Peyer's patch (tissue), 4 donors: ENCODE measurements at regions not wholly inside any gene's neighbourhood (a gene's known extent, or its start where the extent isn't known, plus 50 kb on each side); places are given as distances from the start of the nearest gene placed in this dataset.

ENCODE experiments used
- DNase-seq, 3 donors: peaks; one replicate each; pipeline ENCODE4 v3.0.0-alpha.2; 2017 to 2019
- H3K27ac ChIP-seq, 4 donors: fragments of 200-600 bp; sonication (generic); one replicate each; pipeline ENCODE4 v1.5.1; 2016 to 2019
- H3K27me3 ChIP-seq, 2 donors: fragments of 200-600 bp; sonication (generic); one replicate each; pipeline ENCODE4 v1.5.1; 2019
- H3K36me3 ChIP-seq, 3 donors: fragments of 200-600 bp; sonication (generic); one replicate each; pipeline ENCODE4 v1.5.1; 2016 to 2019
- H3K4me1 ChIP-seq, 4 donors: fragments of 200-600 bp; sonication (generic); one replicate each; pipeline ENCODE4 v1.5.1; 2016 to 2019
- H3K4me3 ChIP-seq, 4 donors: fragments of 200-600 bp; sonication (generic); 1 replicate in 3 of 4; 2 replicates in 1 of 4; pipeline ENCODE4 v1.5.1; 2016 to 2019; ENCODE audit warnings: mild to moderate bottlenecking in 1 of 4
- H3K9me3 ChIP-seq, 4 donors: fragments of 200-600 bp; sonication (generic); one replicate each; pipeline ENCODE4 v1.5.1; 2016 to 2019; ENCODE audit warnings: mild to moderate bottlenecking in 1 of 4
- POLR2A ChIP-seq, 2 donors: fragments of 450-650 bp; IDR thresholded peaks; one replicate each; pipeline ENCODE4 v1.5.1; 2017; ENCODE audit warnings: antibody characterized with exemption in 2 of 2, mild to moderate bottlenecking in 2 of 2, moderate library complexity in 2 of 2
- TF ChIP-seq, protein P1 (sequence below), 6 experiments: fragments of 450-650 bp in 4 of 6; fragments of 200-600 bp in 2 of 6; sonication (generic) in 1 of 6; IDR thresholded peaks; one replicate each; pipeline ENCODE4 v1.5.1; 2017 to 2019; ENCODE audit warnings: antibody characterized with exemption in 6 of 6, mild to moderate bottlenecking in 3 of 6, moderate library complexity in 1 of 6

DNA sequence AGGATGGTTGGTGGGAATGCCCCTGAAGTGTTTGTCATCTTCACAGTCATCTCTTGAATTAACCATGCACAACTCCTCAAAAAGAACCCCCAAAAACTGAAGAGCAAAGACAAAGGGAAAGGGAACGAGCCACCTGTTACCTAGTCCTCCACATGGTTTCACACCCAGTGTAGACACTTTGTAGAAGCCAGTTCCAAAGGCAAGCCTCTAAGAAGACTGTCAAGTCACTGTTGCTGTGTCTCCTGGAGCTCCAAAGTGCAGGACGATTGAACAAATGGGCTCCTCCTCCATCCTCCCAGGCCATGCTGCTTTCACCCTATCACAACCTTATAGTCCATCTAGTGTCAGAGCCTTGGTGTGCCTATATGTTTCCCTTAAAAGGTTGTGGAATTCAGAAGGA is 277.6 kb upstream of the PRDM1 start:
- Histone ChIP-seq H3K36me3 (no peaks in the 10 kb centered on the region), H3K27me3 (no peaks in the 10 kb centered on the region), H3K9me3 (no peaks in the 10 kb centered on the region), H3K4me1 (peaks cover 0 to 6% (median 0%) of the 10 kb centered on the region in 4 donors), H3K4me3 (no peak overlapping the region), H3K27ac (peak overlapping the region in 1 of 4 donors; percentile 20)
- TF ChIP-seq, protein P1, sequence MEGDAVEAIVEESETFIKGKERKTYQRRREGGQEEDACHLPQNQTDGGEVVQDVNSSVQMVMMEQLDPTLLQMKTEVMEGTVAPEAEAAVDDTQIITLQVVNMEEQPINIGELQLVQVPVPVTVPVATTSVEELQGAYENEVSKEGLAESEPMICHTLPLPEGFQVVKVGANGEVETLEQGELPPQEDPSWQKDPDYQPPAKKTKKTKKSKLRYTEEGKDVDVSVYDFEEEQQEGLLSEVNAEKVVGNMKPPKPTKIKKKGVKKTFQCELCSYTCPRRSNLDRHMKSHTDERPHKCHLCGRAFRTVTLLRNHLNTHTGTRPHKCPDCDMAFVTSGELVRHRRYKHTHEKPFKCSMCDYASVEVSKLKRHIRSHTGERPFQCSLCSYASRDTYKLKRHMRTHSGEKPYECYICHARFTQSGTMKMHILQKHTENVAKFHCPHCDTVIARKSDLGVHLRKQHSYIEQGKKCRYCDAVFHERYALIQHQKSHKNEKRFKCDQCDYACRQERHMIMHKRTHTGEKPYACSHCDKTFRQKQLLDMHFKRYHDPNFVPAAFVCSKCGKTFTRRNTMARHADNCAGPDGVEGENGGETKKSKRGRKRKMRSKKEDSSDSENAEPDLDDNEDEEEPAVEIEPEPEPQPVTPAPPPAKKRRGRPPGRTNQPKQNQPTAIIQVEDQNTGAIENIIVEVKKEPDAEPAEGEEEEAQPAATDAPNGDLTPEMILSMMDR (IDR thresholded peaks at IDR 0.05): no peak
- TF ChIP-seq POLR2A (IDR thresholded peaks at IDR 0.05): no peak
- DNase-seq: no peak

DNA sequence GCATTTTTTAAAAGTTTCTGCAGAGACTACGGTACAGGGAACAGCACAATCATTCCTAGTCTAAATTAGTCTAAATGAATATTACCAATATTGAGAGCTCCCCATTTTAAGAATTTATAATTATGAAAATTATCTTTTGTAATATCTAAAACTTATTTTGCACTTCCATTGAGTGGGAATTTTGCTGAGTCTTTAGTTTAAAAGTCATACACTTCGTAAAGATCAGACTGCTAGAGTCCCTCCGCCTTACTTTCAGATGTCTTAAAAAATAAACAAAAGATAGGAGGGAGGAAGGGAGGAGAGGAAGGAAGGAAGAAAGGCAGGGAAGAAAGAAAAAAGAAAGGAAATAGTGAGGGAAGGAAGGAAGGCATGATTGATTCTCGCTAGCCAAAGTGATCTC is 278.2 kb upstream of the PRDM1 start:
- Histone ChIP-seq H3K27ac (no peak overlapping the region), H3K36me3 (no peaks in the 10 kb centered on the region), H3K9me3 (no peaks in the 10 kb centered on the region), H3K4me3 (no peak overlapping the region), H3K4me1 (peaks cover 0 to 6% (median 0%) of the 10 kb centered on the region in 4 donors), H3K27me3 (no peaks in the 10 kb centered on the region)
- TF ChIP-seq POLR2A (IDR thresholded peaks at IDR 0.05): no peak
- TF ChIP-seq, protein P1 (IDR thresholded peaks at IDR 0.05): no peak
- no peak for DNase-seq

DNA sequence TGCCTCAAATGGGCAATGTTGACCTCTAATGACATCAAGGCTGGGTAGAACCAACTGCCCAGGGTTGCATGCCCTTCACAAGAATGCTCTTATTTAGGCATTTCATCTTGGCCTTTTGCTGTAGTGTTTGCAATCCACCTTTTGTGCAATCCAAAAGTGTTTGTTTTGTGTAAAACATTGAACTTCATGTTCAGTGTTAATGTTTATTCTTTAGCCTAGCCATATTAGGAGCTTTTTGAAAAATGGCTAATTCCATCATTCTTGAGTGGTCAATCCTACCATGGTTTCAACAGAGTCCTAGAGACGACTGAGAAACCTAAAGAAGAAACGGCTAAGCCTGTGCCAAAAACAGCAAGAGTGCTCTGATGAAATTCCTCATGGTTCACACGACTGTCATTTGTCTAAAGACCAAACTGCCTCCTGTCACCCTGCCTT is 279.6 kb upstream of the PRDM1 start:
- Histone ChIP-seq H3K36me3 (no peaks in the 10 kb centered on the region), H3K4me3 (no peak overlapping the region), H3K4me1 (peaks cover 0 to 6% (median 0%) of the 10 kb centered on the region in 4 donors), H3K27me3 (no peaks in the 10 kb centered on the region), H3K27ac (peak overlapping the region in 1 of 4 donors; percentile 40), H3K9me3 (no peaks in the 10 kb centered on the region)
- no peak for DNase-seq
- no peak for TF ChIP-seq POLR2A (IDR thresholded peaks at IDR 0.05)
- TF ChIP-seq, protein P1 (IDR thresholded peaks at IDR 0.05): no peak

DNA sequence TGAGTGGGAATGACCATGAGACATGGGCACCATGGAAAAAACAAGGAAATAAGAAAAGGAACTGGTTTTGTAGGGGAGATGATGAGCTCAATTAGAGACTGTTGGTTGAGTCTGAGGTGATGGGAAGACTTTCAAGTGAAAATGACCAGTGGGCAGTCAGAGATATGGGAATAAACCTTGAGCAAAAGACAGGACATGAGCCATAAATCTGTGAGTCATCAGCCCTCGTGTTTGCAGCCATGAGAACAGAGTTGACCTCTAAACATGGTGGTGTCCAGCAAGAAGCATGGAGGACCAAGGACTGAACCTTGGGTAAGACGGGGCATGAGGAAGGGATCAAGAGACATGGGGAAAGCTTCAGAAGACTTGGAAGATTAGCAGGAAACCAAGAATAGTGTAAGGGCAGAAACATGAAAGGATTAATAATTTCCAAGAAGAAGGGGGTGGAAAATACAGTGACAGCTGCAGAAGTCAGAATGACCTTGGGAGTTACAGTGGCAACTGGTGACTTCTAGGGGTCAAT is 280.6 kb upstream of the PRDM1 start:
- H3K27ac ChIP-seq: no peak overlapping the region
- H3K9me3 ChIP-seq: no peaks in the 10 kb centered on the region
- H3K27me3 ChIP-seq: no peaks in the 10 kb centered on the region
- H3K4me3 ChIP-seq: no peak overlapping the region
- peaks cover 0 to 6% (median 0%) of the 10 kb centered on the region in 4 donors for H3K4me1 ChIP-seq
- DNase-seq: no peak
- H3K36me3 ChIP-seq: no peaks in the 10 kb centered on the region
- no peak for TF ChIP-seq POLR2A (IDR thresholded peaks at IDR 0.05)
- TF ChIP-seq, protein P1 (IDR thresholded peaks at IDR 0.05): no peak

DNA sequence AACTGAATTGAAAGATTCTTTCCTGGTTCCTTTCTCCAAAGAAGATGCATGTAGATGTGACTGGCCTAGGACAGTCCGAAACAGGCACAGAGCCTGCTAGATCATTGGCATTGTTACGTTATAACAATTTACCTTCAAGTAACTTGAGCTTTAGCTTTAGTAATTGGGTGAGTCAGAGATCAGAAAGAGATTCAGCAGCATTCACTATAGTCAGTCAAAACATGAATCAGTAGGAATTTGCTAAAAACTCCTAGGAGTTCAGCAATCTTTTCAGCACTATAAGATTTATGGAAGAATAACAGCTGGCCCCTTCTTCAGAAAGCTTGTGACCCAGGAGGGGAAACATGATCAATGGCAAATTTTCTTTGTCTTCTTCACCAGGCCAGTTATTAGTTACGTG is 281.7 kb upstream of the PRDM1 start:
- TF ChIP-seq, protein P1 (IDR thresholded peaks at IDR 0.05): no peak
- TF ChIP-seq POLR2A (IDR thresholded peaks at IDR 0.05): no peak
- Histone ChIP-seq H3K27ac (no peak overlapping the region), H3K4me3 (no peak overlapping the region), H3K9me3 (no peaks in the 10 kb centered on the region), H3K36me3 (no peaks in the 10 kb centered on the region), H3K4me1 (no peaks in the 10 kb centered on the region), H3K27me3 (no peaks in the 10 kb centered on the region)
- DNase-seq: no peak

DNA sequence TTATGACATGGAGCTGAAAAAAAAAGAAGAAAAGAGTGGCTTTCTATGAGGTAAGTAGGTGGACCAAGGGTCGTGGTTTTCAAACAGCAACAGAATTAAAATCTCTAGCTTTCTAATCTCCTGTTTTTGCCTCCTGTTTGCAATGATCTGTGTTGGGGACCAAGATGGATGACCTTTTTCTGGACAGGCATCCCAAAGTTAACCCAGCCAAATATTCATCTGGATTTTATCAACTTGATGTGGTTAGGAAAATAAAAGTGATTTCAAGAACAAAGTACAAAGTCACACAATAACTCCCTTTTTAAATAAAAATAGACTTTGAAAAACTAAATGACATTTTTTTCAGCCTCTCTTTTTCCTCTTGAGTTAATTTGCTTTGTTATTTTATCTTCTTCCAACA is 282.1 kb upstream of the PRDM1 start:
- no peaks in the 10 kb centered on the region for H3K36me3 ChIP-seq
- no peak for TF ChIP-seq POLR2A (IDR thresholded peaks at IDR 0.05)
- TF ChIP-seq, protein P1 (IDR thresholded peaks at IDR 0.05): no peak
- DNase-seq: no peak
- H3K9me3 ChIP-seq: no peaks in the 10 kb centered on the region
- no peaks in the 10 kb centered on the region for H3K4me1 ChIP-seq
- no peak overlapping the region for H3K4me3 ChIP-seq
- no peak overlapping the region for H3K27ac ChIP-seq
- H3K27me3 ChIP-seq: no peaks in the 10 kb centered on the region
